Neural progenitor cell (in vitro differentiated cells): ENCODE measurements at regions not wholly inside any gene's neighbourhood (a gene's known extent, or its start where the extent isn't known, plus 50 kb on each side); places are given as distances from the start of the nearest gene placed in this dataset.

ENCODE experiments used
- DNase-seq: peaks from one replicate; pipeline ENCODE4 v3.0.0-alpha.2; 2016; ENCODE audit warnings: low spot score
- H2AFZ ChIP-seq: fragments of 200-600 bp; sonication (generic); replicated peaks from 2 replicates; pipeline ENCODE4 v1.6.1; 2016; ENCODE audit warnings: antibody characterized with exemption
- H3F3A ChIP-seq: fragments of 200-600 bp; sonication (generic); 2 replicates; pipeline ENCODE4 v1.6.1; 2016; ENCODE audit warnings: antibody characterized with exemption, low read depth
- H3K27ac ChIP-seq: fragments of 200-600 bp; sonication (generic); 2 replicates; pipeline ENCODE4 v1.5.1; 2016; ENCODE audit warnings: mild to moderate bottlenecking
- H3K27me3 ChIP-seq: fragments of 200-600 bp; sonication (generic); 2 replicates; pipeline ENCODE4 v1.6.1; 2016; ENCODE audit warnings: mild to moderate bottlenecking, moderate library complexity
- H3K36me3 ChIP-seq: fragments of 200-600 bp; sonication (generic); 2 replicates; pipeline ENCODE4 v1.5.1; 2016
- H3K4me1 ChIP-seq: fragments of 200-600 bp; sonication (generic); 2 replicates; pipeline ENCODE4 v1.6.1; 2016; ENCODE audit warnings: mixed run types
- H3K4me2 ChIP-seq: fragments of 200-600 bp; sonication (generic); 2 replicates; pipeline ENCODE4 v1.6.1; 2016
- H3K4me3 ChIP-seq: fragments of 200-600 bp; sonication (generic); 2 replicates; pipeline ENCODE4 v1.5.1; 2016
- H3K79me2 ChIP-seq: fragments of 200-600 bp; sonication (generic); 2 replicates; pipeline ENCODE4 v1.6.1; 2016; ENCODE audit warnings: low read depth
- H3K9ac ChIP-seq: fragments of 200-600 bp; sonication (generic); 2 replicates; pipeline ENCODE4 v1.6.1; 2016
- H3K9me3 ChIP-seq: fragments of 200-600 bp; sonication (generic); 2 replicates; pipeline ENCODE4 v1.5.1; 2016; ENCODE audit warnings: low read depth
- H4K20me1 ChIP-seq: fragments of 200-600 bp; sonication (generic); 2 replicates; pipeline ENCODE4 v1.6.1; 2016; ENCODE audit warnings: low read depth
- H3K27ac Mint-ChIP-seq: 3 replicates; pipeline ENCODE4 v1.8.0; 2021; ENCODE audit warnings: mixed read lengths
- H3K27me3 Mint-ChIP-seq: 2 replicates; pipeline ENCODE4 v1.8.0; 2022; ENCODE audit warnings: low read depth, mild to moderate bottlenecking, inconsistent platforms, moderate library complexity, mixed read lengths; ENCODE audit not compliant: insufficient read depth
- H3K36me3 Mint-ChIP-seq: 3 replicates; pipeline ENCODE4 v1.8.0; 2021; ENCODE audit warnings: mixed read lengths
- H3K4me1 Mint-ChIP-seq: 3 replicates; pipeline ENCODE4 v1.8.0; 2021; ENCODE audit warnings: mixed read lengths
- H3K4me3 Mint-ChIP-seq: 3 replicates; pipeline ENCODE4 v1.8.0; 2021; ENCODE audit warnings: mild to moderate bottlenecking, moderate library complexity, mixed read lengths
- H3K9me3 Mint-ChIP-seq: 3 replicates; pipeline ENCODE4 v1.8.0; 2020; ENCODE audit warnings: mixed read lengths
- CTCF ChIP-seq: fragments of 200-600 bp; sonication (generic); IDR thresholded peaks from 2 replicates; pipeline ENCODE4 v1.5.1; 2017; ENCODE audit warnings: antibody characterized with exemption, mild to moderate bottlenecking
- EZH2 ChIP-seq: fragments of 200-600 bp; sonication (generic); IDR thresholded peaks from 2 replicates; pipeline ENCODE4 v1.6.1; 2017; ENCODE audit warnings: antibody characterized with exemption, mild to moderate bottlenecking, moderate library complexity
- EZH2phosphoT487 ChIP-seq: fragments of 200-600 bp; sonication (generic); IDR thresholded peaks from 2 replicates; pipeline ENCODE4 v1.6.1; 2017; ENCODE audit warnings: antibody characterized with exemption

DNA sequence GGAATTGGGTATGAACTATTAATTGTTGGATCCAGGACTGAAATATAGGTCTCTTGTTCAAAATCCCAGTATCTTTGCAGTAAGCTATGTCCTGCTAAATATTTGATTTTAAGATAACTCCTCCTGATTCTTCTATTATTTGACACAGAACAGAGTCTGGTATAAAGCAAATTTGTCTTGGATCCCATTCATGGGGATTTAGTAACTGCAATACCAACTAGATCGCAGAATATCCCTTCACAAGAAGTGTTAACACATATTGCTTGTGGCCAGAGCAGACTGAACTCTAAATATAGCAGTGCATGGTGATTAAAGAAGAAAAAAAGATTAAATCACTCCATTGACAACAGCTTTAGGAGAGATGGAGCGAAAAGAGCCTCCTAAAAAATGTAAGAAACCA, 68.2 kb upstream of the ARHGAP42 start:
- Histone ChIP-seq H3K36me3 (no peaks in the 10 kb centered on the region), H3K4me2 (no peak overlapping the region), H3K27me3 (no peaks in the 10 kb centered on the region), H3K4me3 (no peak overlapping the region), H3F3A (no peaks in the 10 kb centered on the region), H2AFZ (no peak overlapping the region), H4K20me1 (no peaks in the 10 kb centered on the region), H3K27ac (no peak overlapping the region), H3K9ac (no peak overlapping the region), H3K4me1 (no peaks in the 10 kb centered on the region), H3K9me3 (peaks cover 11% of the 10 kb centered on the region), H3K79me2 (no peaks in the 10 kb centered on the region)
- peaks cover 2% of the 10 kb centered on the region for H3K27me3 Mint-ChIP-seq
- TF ChIP-seq EZH2 (no peak), EZH2phosphoT487 (no peak), CTCF (no peak)
- peaks cover 22% of the 10 kb centered on the region for H3K9me3 Mint-ChIP-seq
- no peaks in the 10 kb centered on the region for H3K36me3 Mint-ChIP-seq
- H3K27ac Mint-ChIP-seq: no peak overlapping the region
- no peak for DNase-seq
- no peak overlapping the region for H3K4me3 Mint-ChIP-seq
- H3K4me1 Mint-ChIP-seq: peaks cover 15% of the 10 kb centered on the region

DNA sequence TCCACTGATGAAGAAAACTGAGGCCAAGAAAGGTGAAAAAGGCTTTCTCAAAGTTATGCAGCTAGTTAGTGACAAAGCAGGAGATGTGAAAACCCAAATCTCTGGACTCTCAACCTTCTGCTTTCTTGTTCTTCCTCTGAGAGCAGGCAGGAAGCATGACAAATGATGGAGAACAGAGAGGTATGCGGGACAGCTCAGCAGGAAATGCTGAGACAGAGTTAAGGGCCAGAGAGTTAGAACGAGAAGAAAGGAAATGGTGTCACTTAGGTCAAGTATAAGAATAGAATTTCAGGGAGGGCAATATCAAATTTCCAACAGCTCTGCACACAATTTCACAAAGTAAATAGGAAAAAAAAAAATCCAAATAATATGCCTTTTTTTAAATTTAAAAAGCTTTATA, 67.6 kb upstream of the ARHGAP42 start:
- Mint-ChIP-seq H3K27me3 (peaks cover 2% of the 10 kb centered on the region), H3K36me3 (no peaks in the 10 kb centered on the region), H3K9me3 (peaks cover 27% of the 10 kb centered on the region), H3K27ac (no peak overlapping the region), H3K4me1 (peaks cover 17% of the 10 kb centered on the region), H3K4me3 (no peak overlapping the region)
- no peak overlapping the region for H3K27ac ChIP-seq
- H3K9me3 ChIP-seq: peaks cover 11% of the 10 kb centered on the region
- no peaks in the 10 kb centered on the region for H3K4me1 ChIP-seq
- no peak overlapping the region for H2AFZ ChIP-seq
- no peaks in the 10 kb centered on the region for H3K27me3 ChIP-seq
- H3K79me2 ChIP-seq: no peaks in the 10 kb centered on the region
- H3K4me3 ChIP-seq: no peak overlapping the region
- TF ChIP-seq CTCF: no peak
- no peak for TF ChIP-seq EZH2phosphoT487
- TF ChIP-seq EZH2: no peak
- no peak overlapping the region for H3K4me2 ChIP-seq
- no peak overlapping the region for H3K9ac ChIP-seq
- no peaks in the 10 kb centered on the region for H4K20me1 ChIP-seq
- no peak for DNase-seq
- H3F3A ChIP-seq: no peaks in the 10 kb centered on the region
- H3K36me3 ChIP-seq: no peaks in the 10 kb centered on the region

GRCh38 chr11:100622404-100622803, 64.7 kb upstream of the ARHGAP42 start:
- H3K79me2 ChIP-seq: no peaks in the 10 kb centered on the region
- H3K36me3 Mint-ChIP-seq: no peaks in the 10 kb centered on the region
- H3K9me3 Mint-ChIP-seq: peaks cover 28% of the 10 kb centered on the region
- no peak overlapping the region for H3K4me3 Mint-ChIP-seq
- no peak overlapping the region for H3K27ac Mint-ChIP-seq
- no peaks in the 10 kb centered on the region for H4K20me1 ChIP-seq
- H2AFZ ChIP-seq: no peak overlapping the region
- H3F3A ChIP-seq: no peaks in the 10 kb centered on the region
- no peaks in the 10 kb centered on the region for H3K4me1 ChIP-seq
- H3K4me1 Mint-ChIP-seq: peaks cover 21% of the 10 kb centered on the region
- TF ChIP-seq EZH2 (no peak), EZH2phosphoT487 (no peak), CTCF (no peak)
- peaks cover 11% of the 10 kb centered on the region for H3K9me3 ChIP-seq
- H3K36me3 ChIP-seq: no peaks in the 10 kb centered on the region
- DNase-seq: no peak
- peaks cover 2% of the 10 kb centered on the region for H3K27me3 Mint-ChIP-seq
- H3K4me3 ChIP-seq: no peak overlapping the region
- H3K27me3 ChIP-seq: no peaks in the 10 kb centered on the region
- no peak overlapping the region for H3K9ac ChIP-seq
- H3K4me2 ChIP-seq: no peak overlapping the region
- H3K27ac ChIP-seq: no peak overlapping the region

DNA sequence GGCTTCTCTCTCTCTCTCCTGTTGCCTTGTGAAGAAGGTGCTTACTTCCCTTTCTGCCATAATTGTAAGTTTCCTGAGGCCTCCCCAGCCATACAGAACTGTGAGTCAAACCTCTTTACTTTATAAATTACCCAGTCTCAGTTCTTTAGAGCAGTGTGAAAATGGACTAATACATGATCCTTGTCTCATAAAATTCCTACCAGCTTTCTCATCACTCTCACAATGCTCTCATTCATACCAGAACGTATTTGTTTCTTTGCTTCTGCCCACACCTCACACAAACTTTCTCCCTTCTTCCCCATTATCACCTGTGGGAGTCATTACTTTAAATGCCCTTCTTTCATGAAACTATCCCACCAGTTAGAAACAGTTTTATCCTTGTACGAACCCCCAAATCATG, 62.7 kb upstream of the ARHGAP42 start:
- no peak overlapping the region for H3K9ac ChIP-seq
- DNase-seq: no peak
- no peaks in the 10 kb centered on the region for H3K36me3 ChIP-seq
- H3K9me3 ChIP-seq: peaks cover 11% of the 10 kb centered on the region
- Mint-ChIP-seq H3K27me3 (peaks cover 4% of the 10 kb centered on the region), H3K4me1 (peaks cover 13% of the 10 kb centered on the region), H3K36me3 (no peaks in the 10 kb centered on the region), H3K27ac (no peak overlapping the region), H3K4me3 (no peak overlapping the region), H3K9me3 (peaks cover 28% of the 10 kb centered on the region)
- H4K20me1 ChIP-seq: no peaks in the 10 kb centered on the region
- no peak overlapping the region for H3K4me3 ChIP-seq
- H3K79me2 ChIP-seq: no peaks in the 10 kb centered on the region
- H2AFZ ChIP-seq: no peak overlapping the region
- H3K4me2 ChIP-seq: no peak overlapping the region
- no peaks in the 10 kb centered on the region for H3K27me3 ChIP-seq
- no peaks in the 10 kb centered on the region for H3F3A ChIP-seq
- H3K27ac ChIP-seq: no peak overlapping the region
- TF ChIP-seq EZH2 (no peak), EZH2phosphoT487 (no peak), CTCF (no peak)
- peaks cover under 1% of the 10 kb centered on the region for H3K4me1 ChIP-seq
